IPS DF 6.9 (cell line): ENCODE measurements at regions not wholly inside any gene's neighbourhood (a gene's known extent, or its start where the extent isn't known, plus 50 kb on each side); places are given as distances from the start of the nearest gene placed in this dataset.

ENCODE experiments used
- DNase-seq: peaks from one replicate; pipeline ENCODE4 v3.0.0-alpha.2; 2013; ENCODE audit warnings: low read depth, low spot score
- H3K27ac ChIP-seq: one replicate; pipeline ENCODE4 v1.5.1; 2013; ENCODE audit warnings: low read length, control low read depth
- H3K27me3 ChIP-seq: 2 replicates; pipeline ENCODE4 v1.6.1; 2013; ENCODE audit warnings: mild to moderate bottlenecking, low read length; ENCODE audit not compliant: control insufficient read depth, insufficient read depth
- H3K36me3 ChIP-seq: 2 replicates; pipeline ENCODE4 v1.6.1; 2013; ENCODE audit warnings: low read length; ENCODE audit not compliant: control insufficient read depth, insufficient read depth
- H3K4me1 ChIP-seq: 2 replicates; pipeline ENCODE4 v1.6.1; 2013; ENCODE audit warnings: low read length; ENCODE audit not compliant: control insufficient read depth, insufficient read depth
- H3K4me3 ChIP-seq: 2 replicates; pipeline ENCODE4 v1.5.1; 2013; ENCODE audit warnings: mild to moderate bottlenecking, low read length
- H3K9me3 ChIP-seq: 2 replicates; pipeline ENCODE4 v1.6.1; 2013; ENCODE audit warnings: low read length, inconsistent platforms; ENCODE audit not compliant: control insufficient read depth, insufficient read depth
- WGBS: extraction: QIAGEN DNeasy Blood & Tissue Kit; methylation state at CpG from one replicate; pipeline ENCODE4 v1.1.7; 2013; ENCODE audit warnings: mixed read lengths, missing lambda C conversion rate; ENCODE audit not compliant: insufficient read length, insufficient coverage; 5-methylcytosine and 5-hydroxymethylcytosine counted together

- no peaks in the 10 kb centered on the region for H3K27me3 ChIP-seq
- no peak overlapping the region for H3K4me3 ChIP-seq
- no peak overlapping the region for H3K27ac ChIP-seq
- no peaks in the 10 kb centered on the region for H3K9me3 ChIP-seq
- H3K4me1 ChIP-seq = no peaks in the 10 kb centered on the region
- no peaks in the 10 kb centered on the region for H3K36me3 ChIP-seq
- no CpG with 5 or more reads among the region's 3 CpGs for WGBS
- DNase-seq = no peak
Observed at GRCh38 chr4:177100307-177100706, 209.4 kb upstream of the NEIL3 start.

GRCh38 chr4:177103619-177104018 lies 206.1 kb upstream of the NEIL3 start:
- Histone ChIP-seq H3K4me1 (no peaks in the 10 kb centered on the region), H3K9me3 (no peaks in the 10 kb centered on the region), H3K27ac (no peak overlapping the region), H3K4me3 (no peak overlapping the region), H3K27me3 (no peaks in the 10 kb centered on the region), H3K36me3 (no peaks in the 10 kb centered on the region)
- no peak for DNase-seq

- WGBS = no CpG with 5 or more reads among the region's 6 CpGs
- H3K9me3 ChIP-seq = no peaks in the 10 kb centered on the region
- H3K36me3 ChIP-seq = no peaks in the 10 kb centered on the region
- no peaks in the 10 kb centered on the region for H3K27me3 ChIP-seq
- H3K27ac ChIP-seq = no peak overlapping the region
- DNase-seq = no peak
- H3K4me3 ChIP-seq = no peak overlapping the region
- no peaks in the 10 kb centered on the region for H3K4me1 ChIP-seq
Observed at GRCh38 chr4:177105536-177105935, 204.1 kb upstream of the NEIL3 start.

GRCh38 chr4:177107288-177107921 lies 202.3 kb upstream of the NEIL3 start:
- WGBS = no CpG with 5 or more reads among the region's 4 CpGs
- Histone ChIP-seq H3K4me3 (no peak overlapping the region), H3K4me1 (no peaks in the 10 kb centered on the region), H3K9me3 (no peaks in the 10 kb centered on the region), H3K27me3 (no peaks in the 10 kb centered on the region), H3K27ac (no peak overlapping the region), H3K36me3 (no peaks in the 10 kb centered on the region)
- no peak for DNase-seq

- no peaks in the 10 kb centered on the region for H3K27me3 ChIP-seq
- H3K9me3 ChIP-seq = no peaks in the 10 kb centered on the region
- no peak overlapping the region for H3K4me3 ChIP-seq
- no peaks in the 10 kb centered on the region for H3K4me1 ChIP-seq
- WGBS = no CpG with 5 or more reads among the region's 1 CpG
- DNase-seq = no peak
- H3K27ac ChIP-seq = no peak overlapping the region
- no peaks in the 10 kb centered on the region for H3K36me3 ChIP-seq
Observed at GRCh38 chr4:177108708-177109107, 201.0 kb upstream of the NEIL3 start.

- no peaks in the 10 kb centered on the region for H3K36me3 ChIP-seq
- H3K27me3 ChIP-seq = no peaks in the 10 kb centered on the region
- no peak for DNase-seq
- no peak overlapping the region for H3K4me3 ChIP-seq
- no CpG with 5 or more reads among the region's 1 CpG for WGBS
- H3K27ac ChIP-seq = no peak overlapping the region
- no peaks in the 10 kb centered on the region for H3K9me3 ChIP-seq
- H3K4me1 ChIP-seq = no peaks in the 10 kb centered on the region
Observed at GRCh38 chr4:177109769-177110168, 199.9 kb upstream of the NEIL3 start.

GRCh38 chr4:177116161-177116560 lies 193.5 kb upstream of the NEIL3 start:
- no peaks in the 10 kb centered on the region for H3K4me1 ChIP-seq
- no peaks in the 10 kb centered on the region for H3K36me3 ChIP-seq
- H3K27ac ChIP-seq = no peak overlapping the region
- WGBS = no CpG with 5 or more reads among the region's 3 CpGs
- H3K27me3 ChIP-seq = no peaks in the 10 kb centered on the region
- H3K9me3 ChIP-seq = no peaks in the 10 kb centered on the region
- no peak for DNase-seq
- H3K4me3 ChIP-seq = no peak overlapping the region

GRCh38 chr4:177117256-177117655 lies 192.4 kb upstream of the NEIL3 start:
- WGBS = no CpG with 5 or more reads among the region's 8 CpGs
- DNase-seq = no peak

GRCh38 chr4:177118596-177118995 lies 191.1 kb upstream of the NEIL3 start:
- no peaks in the 10 kb centered on the region for H3K9me3 ChIP-seq
- no peak for DNase-seq
- H3K36me3 ChIP-seq = no peaks in the 10 kb centered on the region
- H3K27me3 ChIP-seq = no peaks in the 10 kb centered on the region
- H3K4me1 ChIP-seq = no peaks in the 10 kb centered on the region
- H3K27ac ChIP-seq = no peak overlapping the region
- no peak overlapping the region for H3K4me3 ChIP-seq

More at GRCh38 chr4:177117256-177117655, 192.4 kb upstream of the NEIL3 start:
- Histone ChIP-seq H3K27me3 (no peaks in the 10 kb centered on the region), H3K9me3 (no peaks in the 10 kb centered on the region), H3K4me3 (no peak overlapping the region), H3K4me1 (no peaks in the 10 kb centered on the region), H3K36me3 (no peaks in the 10 kb centered on the region), H3K27ac (no peak overlapping the region)

- 100% methylated on average over 1 of the region's 1 CpG for WGBS
Observed at GRCh38 chr4:177119021-177119471, 190.6 kb upstream of the NEIL3 start.

GRCh38 chr4:177119691-177120090 lies 190.0 kb upstream of the NEIL3 start:
- DNase-seq = no peak
- Histone ChIP-seq H3K36me3 (no peaks in the 10 kb centered on the region), H3K27me3 (no peaks in the 10 kb centered on the region), H3K4me3 (no peak overlapping the region), H3K9me3 (no peaks in the 10 kb centered on the region), H3K4me1 (no peaks in the 10 kb centered on the region), H3K27ac (no peak overlapping the region)
- whole genome bisulfite sequencing = no CpG with 5 or more reads among the region's 3 CpGs

More at GRCh38 chr4:177119021-177119471, 190.6 kb upstream of the NEIL3 start:
- H3K36me3 ChIP-seq = no peaks in the 10 kb centered on the region
- no peak overlapping the region for H3K27ac ChIP-seq
- no peaks in the 10 kb centered on the region for H3K4me1 ChIP-seq
- DNase-seq = no peak
- H3K9me3 ChIP-seq = no peaks in the 10 kb centered on the region
- no peaks in the 10 kb centered on the region for H3K27me3 ChIP-seq
- no peak overlapping the region for H3K4me3 ChIP-seq
